Jurkat, Clone E6-1 (cell line): ENCODE measurements at regions not wholly inside any gene's neighbourhood (a gene's known extent, or its start where the extent isn't known, plus 50 kb on each side); places are given as distances from the start of the nearest gene placed in this dataset.
"Not testable (repeated sequence)": the region's sequence is repeated elsewhere in the genome, so short reads cannot be mapped to it uniquely, and the experiment has no call there.

Experiments
- DNase-seq: peaks from one replicate; pipeline ENCODE4 v3.0.0-alpha.2; 2011; ENCODE audit warnings: low read depth, low spot score
- H3K4me3 ChIP-seq: 2 replicates; pipeline ENCODE4 v1.5.1; 2011; ENCODE audit warnings: mild to moderate bottlenecking, low read length, control low read depth, moderate library complexity

- not testable (repeated sequence) for DNase-seq, H3K4me3 ChIP-seq
These were observed 54.8 kb upstream of the ZNF717 start for GRCh38 chr3:75840160-75840559.

- H3K4me3 ChIP-seq, DNase-seq: not testable (repeated sequence)
These were observed 65.1 kb upstream of the ZNF717 start for GRCh38 chr3:75850301-75851008.

GRCh38 chr3:75863130-75863529 is 77.8 kb upstream of the ZNF717 start:
- H3K4me3 ChIP-seq: no peak overlapping the region
- no peak for DNase-seq

GRCh38 chr3:75863878-75864277 is 78.5 kb upstream of the ZNF717 start:
- H3K4me3 ChIP-seq: no peak overlapping the region
- DNase-seq: no peak

- H3K4me3 ChIP-seq, DNase-seq: not testable (repeated sequence)
These were observed 98.4 kb upstream of the ZNF717 start for GRCh38 chr3:75883719-75884118.

GRCh38 chr3:75886971-75887526 is 101.7 kb upstream of the ZNF717 start:
- H3K4me3 ChIP-seq: no peak overlapping the region
- DNase-seq: no peak

GRCh38 chr3:75894234-75894633 is 108.9 kb upstream of the ZNF717 start:
- DNase-seq: no peak
- no peak overlapping the region for H3K4me3 ChIP-seq

GRCh38 chr3:75896265-75896664 is 110.9 kb upstream of the ZNF717 start:
- H3K4me3 ChIP-seq: no peak overlapping the region
- no peak for DNase-seq

- not testable (repeated sequence) for H3K4me3 ChIP-seq, DNase-seq
These were observed 116.1 kb upstream of the ZNF717 start for GRCh38 chr3:75901446-75901845.

GRCh38 chr3:75906555-75907112 is 121.3 kb upstream of the ZNF717 start:
- H3K4me3 ChIP-seq: no peak overlapping the region
- no peak for DNase-seq

- no peak for DNase-seq
- no peak overlapping the region for H3K4me3 ChIP-seq
These were observed 128.5 kb upstream of the ZNF717 start for GRCh38 chr3:75913800-75914350.

- DNase-seq, H3K4me3 ChIP-seq: not testable (repeated sequence)
These were observed 129.4 kb upstream of the ZNF717 start for GRCh38 chr3:75914741-75915140.

GRCh38 chr3:75938921-75939320 is 153.6 kb upstream of the ZNF717 start:
- no peak for DNase-seq

GRCh38 chr3:75951941-75952340 is 166.6 kb upstream of the ZNF717 start:
- DNase-seq: no peak
- H3K4me3 ChIP-seq: no peak overlapping the region

More at GRCh38 chr3:75938921-75939320, 153.6 kb upstream of the ZNF717 start:
- H3K4me3 ChIP-seq: no peak overlapping the region

GRCh38 chr3:75960031-75960430 is 174.7 kb upstream of the ZNF717 start:
- H3K4me3 ChIP-seq, DNase-seq: not testable (repeated sequence)

GRCh38 chr3:75962054-75962453 is 176.7 kb upstream of the ZNF717 start:
- DNase-seq, H3K4me3 ChIP-seq: not testable (repeated sequence)

- no peak for DNase-seq
- H3K4me3 ChIP-seq: no peak overlapping the region
These were observed 181.7 kb upstream of the ZNF717 start for GRCh38 chr3:75967071-75967470.

GRCh38 chr3:75978686-75979085 is 193.3 kb upstream of the ZNF717 start:
- no peak for DNase-seq

GRCh38 chr3:75981401-75981800 is 196.1 kb upstream of the ZNF717 start:
- H3K4me3 ChIP-seq: no peak overlapping the region
- no peak for DNase-seq

More at GRCh38 chr3:75978686-75979085, 193.3 kb upstream of the ZNF717 start:
- H3K4me3 ChIP-seq: no peak overlapping the region

GRCh38 chr3:75982151-75982550 is 196.8 kb upstream of the ZNF717 start:
- DNase-seq: no peak
- H3K4me3 ChIP-seq: no peak overlapping the region
